A549 (cell line): ENCODE measurements at regions not wholly inside any gene's neighbourhood (a gene's known extent, or its start where the extent isn't known, plus 50 kb on each side); places are given as distances from the start of the nearest gene placed in this dataset.

Experiments
- ESRRA ChIP-seq: fragments of 150-350 bp; IDR thresholded peaks from 2 replicates; pipeline ENCODE4 v1.6.1; 2014; ENCODE audit warnings: mild to moderate bottlenecking, low read length, borderline replicate concordance
- KDM5A ChIP-seq: fragments of 200-600 bp; sonication (generic); IDR thresholded peaks from 2 replicates; pipeline ENCODE4 v1.6.1; 2016; ENCODE audit warnings: antibody characterized with exemption, mild to moderate bottlenecking
- TF ChIP-seq, protein P1 (sequence below): fragments of >200 bp; sonication (Bioruptor Twin); formaldehyde crosslinking; IDR thresholded peaks from 3 replicates; pipeline ENCODE4 v1.5.1; 2016

DNA sequence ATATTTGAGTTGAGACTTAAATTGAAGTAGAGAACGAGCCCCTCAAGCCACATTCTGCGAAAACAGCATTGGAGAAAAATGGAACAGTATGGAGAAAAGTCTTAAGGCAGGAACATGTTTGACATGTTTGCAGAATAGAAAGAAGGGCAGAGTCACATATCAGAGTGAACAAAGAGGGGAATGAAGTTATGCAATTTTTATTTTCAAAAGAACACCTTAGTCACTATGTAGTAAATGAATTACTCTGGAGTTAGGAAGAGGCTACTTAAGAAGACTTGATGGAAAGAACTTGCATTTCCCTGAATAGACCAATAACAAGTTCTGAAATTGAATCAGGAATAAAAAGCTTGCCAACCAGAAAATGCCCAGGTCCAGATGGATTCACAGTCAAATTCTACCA, 391.4 kb upstream of the CDH19 start:
- TF ChIP-seq KDM5A (no peak), ESRRA (no peak)
- TF ChIP-seq, protein P1, sequence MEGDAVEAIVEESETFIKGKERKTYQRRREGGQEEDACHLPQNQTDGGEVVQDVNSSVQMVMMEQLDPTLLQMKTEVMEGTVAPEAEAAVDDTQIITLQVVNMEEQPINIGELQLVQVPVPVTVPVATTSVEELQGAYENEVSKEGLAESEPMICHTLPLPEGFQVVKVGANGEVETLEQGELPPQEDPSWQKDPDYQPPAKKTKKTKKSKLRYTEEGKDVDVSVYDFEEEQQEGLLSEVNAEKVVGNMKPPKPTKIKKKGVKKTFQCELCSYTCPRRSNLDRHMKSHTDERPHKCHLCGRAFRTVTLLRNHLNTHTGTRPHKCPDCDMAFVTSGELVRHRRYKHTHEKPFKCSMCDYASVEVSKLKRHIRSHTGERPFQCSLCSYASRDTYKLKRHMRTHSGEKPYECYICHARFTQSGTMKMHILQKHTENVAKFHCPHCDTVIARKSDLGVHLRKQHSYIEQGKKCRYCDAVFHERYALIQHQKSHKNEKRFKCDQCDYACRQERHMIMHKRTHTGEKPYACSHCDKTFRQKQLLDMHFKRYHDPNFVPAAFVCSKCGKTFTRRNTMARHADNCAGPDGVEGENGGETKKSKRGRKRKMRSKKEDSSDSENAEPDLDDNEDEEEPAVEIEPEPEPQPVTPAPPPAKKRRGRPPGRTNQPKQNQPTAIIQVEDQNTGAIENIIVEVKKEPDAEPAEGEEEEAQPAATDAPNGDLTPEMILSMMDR, result no peak
